ENCODE measurements at regions not wholly inside any gene's neighbourhood (a gene's known extent, or its start where the extent isn't known, plus 50 kb on each side); places are given as distances from the start of the nearest gene placed in this dataset.
A peak's percentile ranks its signal among the peaks of the same experiment; 100 is the strongest.

- TF ChIP-seq EZH2phosphoT487 (IDR thresholded peaks at IDR 0.05; ENCODE audit: borderline replicate concordance, low read length) (no peak), EZH2 (IDR thresholded peaks at IDR 0.05; ENCODE audit: low read length, unreplicated experiment) (no peak)
- TF ChIP-seq, protein P1, sequence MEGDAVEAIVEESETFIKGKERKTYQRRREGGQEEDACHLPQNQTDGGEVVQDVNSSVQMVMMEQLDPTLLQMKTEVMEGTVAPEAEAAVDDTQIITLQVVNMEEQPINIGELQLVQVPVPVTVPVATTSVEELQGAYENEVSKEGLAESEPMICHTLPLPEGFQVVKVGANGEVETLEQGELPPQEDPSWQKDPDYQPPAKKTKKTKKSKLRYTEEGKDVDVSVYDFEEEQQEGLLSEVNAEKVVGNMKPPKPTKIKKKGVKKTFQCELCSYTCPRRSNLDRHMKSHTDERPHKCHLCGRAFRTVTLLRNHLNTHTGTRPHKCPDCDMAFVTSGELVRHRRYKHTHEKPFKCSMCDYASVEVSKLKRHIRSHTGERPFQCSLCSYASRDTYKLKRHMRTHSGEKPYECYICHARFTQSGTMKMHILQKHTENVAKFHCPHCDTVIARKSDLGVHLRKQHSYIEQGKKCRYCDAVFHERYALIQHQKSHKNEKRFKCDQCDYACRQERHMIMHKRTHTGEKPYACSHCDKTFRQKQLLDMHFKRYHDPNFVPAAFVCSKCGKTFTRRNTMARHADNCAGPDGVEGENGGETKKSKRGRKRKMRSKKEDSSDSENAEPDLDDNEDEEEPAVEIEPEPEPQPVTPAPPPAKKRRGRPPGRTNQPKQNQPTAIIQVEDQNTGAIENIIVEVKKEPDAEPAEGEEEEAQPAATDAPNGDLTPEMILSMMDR (conservative IDR thresholded peaks at IDR 0.05; ENCODE audit: low read depth, low read length), result no peak
- no TSS peak for BruUV-seq (replicated peaks)
These were observed 161.2 kb upstream of the NUDT6 start for GRCh38 chr4:123083646-123084045.

GRCh38 chr4:123088501-123088900 is 166.1 kb upstream of the NUDT6 start:
- Histone ChIP-seq H4K20me1 (ENCODE audit: low read length) (no peaks in the 10 kb centered on the region), H2AFZ (ENCODE audit: low read length) (no peak overlapping the region), H3K27me3 (ENCODE audit: low read length) (no peaks in the 10 kb centered on the region), H3K9me3 (ENCODE audit: low read length) (no peaks in the 10 kb centered on the region), H3F3A (ENCODE audit: low read length, unreplicated experiment) (no peaks in the 10 kb centered on the region), H3K27ac (ENCODE audit: low read length) (no peak overlapping the region), H3K9me2 (replicated peaks; ENCODE audit: low read length) (no peaks in the 10 kb centered on the region), H3K4me2 (ENCODE audit: low read length) (no peak overlapping the region), H3K36me3 (ENCODE audit: low read depth, low read length) (peaks cover 7% of the 10 kb centered on the region), H3K79me2 (ENCODE audit: low read length) (no peaks in the 10 kb centered on the region), H3K4me3 (ENCODE audit: low read length) (no peak overlapping the region), H3K9ac (ENCODE audit: low read length) (no peak overlapping the region), H3K4me1 (ENCODE audit: insufficient read depth, low read length) (no peaks in the 10 kb centered on the region)
- intact Hi-C loops (cut with micrococcal nuclease), result no loop called here
- TF ChIP-seq, protein P1 (conservative IDR thresholded peaks at IDR 0.05; ENCODE audit: low read depth, low read length), result no peak
- TF ChIP-seq EZH2phosphoT487 (IDR thresholded peaks at IDR 0.05; ENCODE audit: borderline replicate concordance, low read length), result no peak
- no peak for TF ChIP-seq EZH2 (IDR thresholded peaks at IDR 0.05; ENCODE audit: low read length, unreplicated experiment)
- ChIA-PET POLR2A (ENCODE audit: unreplicated experiment) (no interaction called here), CTCF (no interaction called here)
- DNase-seq (no peak), ATAC-seq (no peak)
- BruUV-seq (replicated peaks), result no TSS peak

More at GRCh38 chr4:123083646-123084045, 161.2 kb upstream of the NUDT6 start:
- Histone ChIP-seq H3K27me3 (ENCODE audit: low read length) (no peaks in the 10 kb centered on the region), H3K4me2 (ENCODE audit: low read length) (no peak overlapping the region), H3K9ac (ENCODE audit: low read length) (no peak overlapping the region), H3K9me3 (ENCODE audit: low read length) (no peaks in the 10 kb centered on the region), H4K20me1 (ENCODE audit: low read length) (no peaks in the 10 kb centered on the region), H3K9me2 (replicated peaks; ENCODE audit: low read length) (no peaks in the 10 kb centered on the region), H3K4me3 (ENCODE audit: low read length) (no peak overlapping the region), H3K4me1 (ENCODE audit: insufficient read depth, low read length) (no peaks in the 10 kb centered on the region), H3K36me3 (ENCODE audit: low read depth, low read length) (no peaks in the 10 kb centered on the region), H2AFZ (ENCODE audit: low read length) (no peak overlapping the region), H3F3A (ENCODE audit: low read length, unreplicated experiment) (no peaks in the 10 kb centered on the region), H3K79me2 (ENCODE audit: low read length) (no peaks in the 10 kb centered on the region), H3K27ac (ENCODE audit: low read length) (no peak overlapping the region)
- ChIA-PET POLR2A (ENCODE audit: unreplicated experiment) (no interaction called here), CTCF (no interaction called here)
- ATAC-seq, result no peak
- DNase-seq, result no peak
- intact Hi-C loops (cut with micrococcal nuclease), result no loop called here

DNA sequence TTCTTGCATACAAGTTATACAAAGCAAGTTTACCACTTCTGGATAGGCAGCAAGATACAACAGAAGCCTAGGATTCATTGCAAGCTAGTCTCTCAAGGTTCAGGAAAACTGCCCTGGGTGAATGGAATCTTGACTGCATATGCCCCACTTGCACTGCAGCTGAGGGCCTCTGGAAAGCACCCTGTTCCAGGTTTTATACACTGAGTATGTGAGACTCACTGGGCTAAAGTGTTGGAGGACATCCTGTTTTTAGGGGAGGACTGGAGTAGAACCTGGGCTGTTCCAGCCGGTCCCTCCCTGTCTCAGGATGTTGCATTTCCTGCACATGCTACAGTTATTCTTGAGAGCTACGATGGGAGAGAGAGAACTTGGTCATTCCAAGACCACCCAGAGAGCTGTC is 168.5 kb upstream of the NUDT6 start:
- Histone ChIP-seq H3K9me3 (ENCODE audit: low read length) (no peaks in the 10 kb centered on the region), H3K4me2 (ENCODE audit: low read length) (no peak overlapping the region), H3K9ac (ENCODE audit: low read length) (no peak overlapping the region), H3K9me2 (replicated peaks; ENCODE audit: low read length) (no peaks in the 10 kb centered on the region), H3K4me3 (ENCODE audit: low read length) (no peak overlapping the region), H4K20me1 (ENCODE audit: low read length) (no peaks in the 10 kb centered on the region), H3K4me1 (ENCODE audit: insufficient read depth, low read length) (no peaks in the 10 kb centered on the region), H3K27me3 (ENCODE audit: low read length) (no peaks in the 10 kb centered on the region), H3F3A (ENCODE audit: low read length, unreplicated experiment) (no peaks in the 10 kb centered on the region), H3K36me3 (ENCODE audit: low read depth, low read length) (peaks cover 7% of the 10 kb centered on the region), H2AFZ (ENCODE audit: low read length) (no peak overlapping the region), H3K27ac (ENCODE audit: low read length) (no peak overlapping the region), H3K79me2 (ENCODE audit: low read length) (no peaks in the 10 kb centered on the region)
- ChIA-PET CTCF (no interaction called here), POLR2A (ENCODE audit: unreplicated experiment) (no interaction called here)
- TF ChIP-seq EZH2phosphoT487 (IDR thresholded peaks at IDR 0.05; ENCODE audit: borderline replicate concordance, low read length) (no peak), EZH2 (IDR thresholded peaks at IDR 0.05; ENCODE audit: low read length, unreplicated experiment) (no peak)
- TF ChIP-seq, protein P1 (conservative IDR thresholded peaks at IDR 0.05; ENCODE audit: low read depth, low read length), result no peak
- intact Hi-C loops (cut with micrococcal nuclease), result loop anchor here (10.0 kb wide), 1 partner anchor 156 kb away; no protein-coding TSS in a partner anchor
- no TSS peak for BruUV-seq (replicated peaks)
- ATAC-seq (peak; percentile 33; the same call in 1 of the 2 replicates), DNase-seq (no peak)
